GM20000 (cell line): ENCODE measurements at regions not wholly inside any gene's neighbourhood (a gene's known extent, or its start where the extent isn't known, plus 50 kb on each side); places are given as distances from the start of the nearest gene placed in this dataset.
"Not testable (repeated sequence)": the region's sequence is repeated elsewhere in the genome, so short reads cannot be mapped to it uniquely, and the experiment has no call there.

Source experiments
- DNase-seq: peaks from one replicate; pipeline ENCODE4 v3.0.0; 2012; ENCODE audit warnings: low spot score
- TF ChIP-seq, protein P1 (sequence below): IDR thresholded peaks from 2 replicates; pipeline ENCODE4 v1.5.1; 2012; ENCODE audit warnings: mild to moderate bottlenecking, control low read depth; ENCODE audit errors: extremely low read depth, missing control alignments

DNA sequence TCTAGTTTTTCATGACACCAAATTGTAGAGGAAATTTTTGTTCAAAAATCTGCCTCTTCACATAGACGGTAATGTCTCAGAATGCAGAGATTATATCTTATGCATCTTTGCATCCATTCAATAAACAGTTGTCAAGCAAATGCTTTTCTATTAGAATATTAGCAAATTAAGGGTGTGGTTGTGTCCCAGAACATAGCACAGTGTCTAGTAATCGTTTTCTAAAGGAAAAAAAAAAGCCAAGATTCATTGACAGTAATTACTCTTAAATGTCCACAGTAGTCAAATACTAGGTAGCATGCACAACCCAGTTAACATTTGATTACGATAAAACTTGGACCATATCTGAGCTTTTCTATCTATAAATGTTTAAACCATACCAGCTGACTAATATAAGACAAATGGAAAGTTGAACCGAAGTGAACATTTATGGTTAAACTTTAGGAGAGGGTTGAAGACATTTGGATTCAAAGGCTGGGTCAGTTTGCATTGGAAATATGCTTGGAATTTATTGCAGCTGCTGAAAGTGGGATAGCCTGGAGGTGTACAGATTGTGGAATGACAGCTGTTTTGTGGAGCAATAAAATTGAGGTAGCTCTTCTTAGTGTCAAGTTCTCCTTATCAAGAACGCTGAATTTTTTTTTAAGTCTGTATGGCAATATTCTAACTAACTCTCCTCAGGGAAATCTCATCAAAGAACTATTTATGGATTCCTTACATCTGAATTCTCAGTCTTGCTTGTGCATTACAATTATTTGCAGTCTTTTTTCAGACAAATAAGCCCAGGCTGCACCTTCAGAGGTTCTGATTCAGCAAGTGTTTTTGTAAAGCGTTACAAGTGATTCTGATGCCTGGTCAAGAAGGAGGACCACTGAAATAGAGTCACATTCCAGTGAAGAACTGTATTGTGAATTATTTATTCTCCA lies 66.7 kb upstream of the ATP2B1 start:
- DNase-seq = no peak
- TF ChIP-seq, protein P1, sequence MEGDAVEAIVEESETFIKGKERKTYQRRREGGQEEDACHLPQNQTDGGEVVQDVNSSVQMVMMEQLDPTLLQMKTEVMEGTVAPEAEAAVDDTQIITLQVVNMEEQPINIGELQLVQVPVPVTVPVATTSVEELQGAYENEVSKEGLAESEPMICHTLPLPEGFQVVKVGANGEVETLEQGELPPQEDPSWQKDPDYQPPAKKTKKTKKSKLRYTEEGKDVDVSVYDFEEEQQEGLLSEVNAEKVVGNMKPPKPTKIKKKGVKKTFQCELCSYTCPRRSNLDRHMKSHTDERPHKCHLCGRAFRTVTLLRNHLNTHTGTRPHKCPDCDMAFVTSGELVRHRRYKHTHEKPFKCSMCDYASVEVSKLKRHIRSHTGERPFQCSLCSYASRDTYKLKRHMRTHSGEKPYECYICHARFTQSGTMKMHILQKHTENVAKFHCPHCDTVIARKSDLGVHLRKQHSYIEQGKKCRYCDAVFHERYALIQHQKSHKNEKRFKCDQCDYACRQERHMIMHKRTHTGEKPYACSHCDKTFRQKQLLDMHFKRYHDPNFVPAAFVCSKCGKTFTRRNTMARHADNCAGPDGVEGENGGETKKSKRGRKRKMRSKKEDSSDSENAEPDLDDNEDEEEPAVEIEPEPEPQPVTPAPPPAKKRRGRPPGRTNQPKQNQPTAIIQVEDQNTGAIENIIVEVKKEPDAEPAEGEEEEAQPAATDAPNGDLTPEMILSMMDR = no peak

GRCh38 chr12:89774645-89775044 lies 66.0 kb upstream of the ATP2B1 start:
- no peak for DNase-seq
- TF ChIP-seq, protein P1 = no peak

- TF ChIP-seq, protein P1 = no peak
- no peak for DNase-seq
These were observed 61.8 kb upstream of the ATP2B1 start for GRCh38 chr12:89770391-89770790.

DNA sequence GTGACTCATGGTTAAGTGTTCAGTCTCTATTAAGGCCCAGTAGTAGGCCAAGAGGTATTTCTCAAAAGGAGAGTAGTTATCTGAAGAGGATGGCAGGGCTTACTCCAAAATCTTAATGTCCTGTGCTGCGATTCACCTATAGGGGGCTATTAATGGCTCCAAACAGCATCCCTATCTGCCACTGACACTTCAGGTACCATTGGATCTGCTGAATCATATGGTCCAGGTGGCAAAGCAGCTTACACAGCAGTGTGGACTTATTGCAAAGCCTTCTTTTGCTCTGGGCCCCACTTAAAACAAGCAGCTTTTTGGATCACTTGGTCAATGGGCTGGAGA lies 60.8 kb upstream of the ATP2B1 start:
- no peak for DNase-seq
- TF ChIP-seq, protein P1 = no peak

DNA sequence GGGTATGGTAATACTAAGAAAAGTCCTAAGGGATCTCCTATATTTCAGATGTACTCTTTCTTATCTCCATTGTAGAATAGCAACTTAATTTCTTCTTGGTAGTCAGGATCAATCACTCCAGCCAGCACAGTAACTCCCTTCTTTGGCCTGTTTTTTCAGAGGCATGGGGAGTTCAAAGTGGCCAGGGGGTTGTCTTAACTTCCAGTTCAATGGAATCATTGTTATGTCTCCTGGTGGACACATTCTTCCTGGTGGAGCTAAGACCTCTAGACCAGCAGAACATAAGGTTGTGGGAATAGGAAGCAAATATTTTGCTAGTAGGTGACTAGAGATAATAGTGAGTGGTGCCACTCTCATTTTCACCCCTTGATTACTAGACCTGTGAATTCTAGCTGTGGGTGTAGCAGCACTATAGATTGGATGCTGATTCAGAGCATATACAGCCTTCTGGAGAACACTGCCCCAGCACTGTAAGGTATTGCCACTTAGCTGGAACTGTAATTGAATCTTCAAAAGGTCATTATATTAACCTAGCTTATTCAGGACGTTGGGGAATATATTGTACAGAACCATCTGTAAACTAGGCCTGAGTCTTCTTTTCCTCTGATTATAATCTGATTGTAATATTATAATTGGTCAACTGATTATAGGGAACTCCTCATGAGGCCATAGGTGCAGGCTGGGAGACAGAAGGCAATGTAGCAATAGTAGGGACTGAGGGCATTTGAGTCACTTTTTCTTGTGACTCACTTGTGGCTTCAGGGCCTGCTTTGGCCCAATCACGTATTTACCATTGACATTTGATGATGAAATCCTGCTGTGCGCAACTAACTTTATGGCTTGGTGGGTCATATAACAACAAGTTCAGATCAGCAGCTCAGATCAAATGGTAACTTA lies 60.2 kb upstream of the ATP2B1 start:
- DNase-seq = no peak
- TF ChIP-seq, protein P1 = no peak

- TF ChIP-seq, protein P1 = no peak
- DNase-seq = no peak
These were observed 57.6 kb upstream of the ATP2B1 start for GRCh38 chr12:89765959-89766824.

DNA sequence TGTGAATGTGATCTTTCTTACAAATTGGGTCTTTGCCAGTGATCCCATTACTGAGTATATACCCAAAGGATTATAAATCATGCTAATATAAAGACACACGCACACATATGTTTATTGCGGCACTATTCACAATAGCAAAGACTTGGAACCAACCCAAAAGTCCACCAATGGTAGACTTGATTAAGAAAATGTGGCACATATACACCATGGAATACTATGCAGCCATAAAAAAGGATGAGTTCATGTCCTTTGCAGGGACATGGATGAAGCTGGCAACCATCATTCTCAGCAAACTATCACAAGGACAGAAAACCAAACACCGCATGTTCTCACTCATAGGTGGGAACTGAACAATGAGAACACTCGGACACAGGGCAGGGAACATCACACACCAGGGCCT lies 55.5 kb upstream of the ATP2B1 start:
- not testable (repeated sequence) for DNase-seq
